Chondrocyte (in vitro differentiated cells): ENCODE measurements at regions not wholly inside any gene's neighbourhood (a gene's known extent, or its start where the extent isn't known, plus 50 kb on each side); places are given as distances from the start of the nearest gene placed in this dataset.
A peak's percentile ranks its signal among the peaks of the same experiment; 100 is the strongest.

ENCODE experiments used
- DNase-seq: peaks from one replicate; pipeline ENCODE4 v3.0.0; 2021; ENCODE audit warnings: mixed read lengths, low spot score
- H3K27ac Mint-ChIP-seq: one replicate; pipeline ENCODE4 v1.8.0; 2021; ENCODE audit warnings: mild to moderate bottlenecking, moderate library complexity, mixed read lengths; ENCODE audit not compliant: unreplicated experiment
- H3K27me3 Mint-ChIP-seq: 2 replicates; pipeline ENCODE4 v1.8.0; 2021; ENCODE audit warnings: low read depth, mixed read lengths
- H3K36me3 Mint-ChIP-seq: 2 replicates; pipeline ENCODE4 v1.8.0; 2021; ENCODE audit warnings: low read depth, mixed read lengths
- H3K4me1 Mint-ChIP-seq: 2 replicates; pipeline ENCODE4 v1.8.0; 2021; ENCODE audit warnings: low read depth, mild to moderate bottlenecking, mixed read lengths
- H3K4me3 Mint-ChIP-seq: one replicate; pipeline ENCODE4 v1.8.0; 2021; ENCODE audit warnings: mild to moderate bottlenecking, moderate library complexity, mixed read lengths; ENCODE audit not compliant: unreplicated experiment
- H3K9me3 Mint-ChIP-seq: 2 replicates; pipeline ENCODE4 v1.8.0; 2021; ENCODE audit warnings: low read depth, mixed read lengths
- CTCF ChIP-seq: fragments of 200-600 bp; sonication (generic); IDR thresholded peaks from 2 replicates; pipeline ENCODE4 v1.5.0; 2021; ENCODE audit warnings: antibody characterized with exemption, mild to moderate bottlenecking, moderate library complexity

- no peak for DNase-seq
- H3K27ac Mint-ChIP-seq, result no peak overlapping the region
- H3K9me3 Mint-ChIP-seq, result no peaks in the 10 kb centered on the region
- no peaks in the 10 kb centered on the region for H3K36me3 Mint-ChIP-seq
- H3K27me3 Mint-ChIP-seq, result no peaks in the 10 kb centered on the region
- H3K4me3 Mint-ChIP-seq, result no peak overlapping the region
- peaks cover 9% of the 10 kb centered on the region for H3K4me1 Mint-ChIP-seq
- no peak for TF ChIP-seq CTCF
These were observed 91.7 kb upstream of the TGIF1 start for GRCh38 chr18:3358310-3358709.

GRCh38 chr18:3360211-3360610 lies 89.8 kb upstream of the TGIF1 start:
- no peak overlapping the region for H3K27ac Mint-ChIP-seq
- no peak for TF ChIP-seq CTCF
- DNase-seq, result no peak
- H3K4me1 Mint-ChIP-seq, result peaks cover 9% of the 10 kb centered on the region
- H3K36me3 Mint-ChIP-seq, result no peaks in the 10 kb centered on the region
- H3K9me3 Mint-ChIP-seq, result no peaks in the 10 kb centered on the region
- no peak overlapping the region for H3K4me3 Mint-ChIP-seq
- no peaks in the 10 kb centered on the region for H3K27me3 Mint-ChIP-seq

- peak; percentile 15 for TF ChIP-seq CTCF
- peaks cover 12% of the 10 kb centered on the region for H3K9me3 Mint-ChIP-seq
- H3K4me1 Mint-ChIP-seq, result peaks cover 41% of the 10 kb centered on the region
- no peak overlapping the region for H3K4me3 Mint-ChIP-seq
- H3K36me3 Mint-ChIP-seq, result peaks cover 3% of the 10 kb centered on the region
- H3K27me3 Mint-ChIP-seq, result no peaks in the 10 kb centered on the region
- DNase-seq, result no peak
- H3K27ac Mint-ChIP-seq, result peak overlapping the region; percentile 73
These were observed 82.4 kb upstream of the TGIF1 start for GRCh38 chr18:3367491-3368091.

- Mint-ChIP-seq H3K4me1 (peaks cover 41% of the 10 kb centered on the region), H3K27ac (peak overlapping the region; percentile 73), H3K4me3 (no peak overlapping the region), H3K36me3 (peaks cover 3% of the 10 kb centered on the region), H3K9me3 (peaks cover 14% of the 10 kb centered on the region), H3K27me3 (no peaks in the 10 kb centered on the region)
- DNase-seq, result no peak
- TF ChIP-seq CTCF, result no peak
These were observed 81.8 kb upstream of the TGIF1 start for GRCh38 chr18:3368193-3368592.

GRCh38 chr18:3379685-3380084 lies 70.3 kb upstream of the TGIF1 start:
- Mint-ChIP-seq H3K27me3 (no peaks in the 10 kb centered on the region), H3K4me1 (peaks cover 7% of the 10 kb centered on the region), H3K36me3 (no peaks in the 10 kb centered on the region), H3K9me3 (no peaks in the 10 kb centered on the region), H3K4me3 (no peak overlapping the region), H3K27ac (no peak overlapping the region)
- no peak for DNase-seq
- no peak for TF ChIP-seq CTCF
